ENCODE measurements at regions not wholly inside any gene's neighbourhood (a gene's known extent, or its start where the extent isn't known, plus 50 kb on each side); places are given as distances from the start of the nearest gene placed in this dataset.
"Not testable (repeated sequence)": the region's sequence is repeated elsewhere in the genome, so short reads cannot be mapped to it uniquely, and the experiment has no call there.

GRCh38 chr1:30183895-30184294 is 539.5 kb downstream of the MATN1 start:
- DNase-seq = no peak

GRCh38 chr1:30183006-30183405 is 540.4 kb downstream of the MATN1 start:
- DNase-seq = no peak

GRCh38 chr1:30179942-30180543 is 543.3 kb downstream of the MATN1 start:
- no peak for DNase-seq

GRCh38 chr1:30176477-30176876 is 546.9 kb downstream of the MATN1 start:
- DNase-seq = no peak

GRCh38 chr1:30174499-30174898 is 548.9 kb downstream of the MATN1 start:
- DNase-seq = no peak

GRCh38 chr1:30173560-30173959 is 549.8 kb downstream of the MATN1 start:
- DNase-seq = no peak

GRCh38 chr1:30172757-30173156 is 550.6 kb downstream of the MATN1 start:
- DNase-seq = no peak

- DNase-seq = no peak
Measured at GRCh38 chr1:30172299-30172694, 551.1 kb downstream of the MATN1 start.

GRCh38 chr1:30171537-30172298 is 551.7 kb downstream of the MATN1 start:
- DNase-seq = no peak

GRCh38 chr1:30169269-30169668 is 554.1 kb downstream of the MATN1 start:
- no peak for DNase-seq

- no peak for DNase-seq
Measured at GRCh38 chr1:30166174-30166573, 557.2 kb downstream of the MATN1 start.

- no peak for DNase-seq
Measured at GRCh38 chr1:30165116-30165515, 558.3 kb downstream of the MATN1 start.

GRCh38 chr1:30164693-30165092 is 558.7 kb downstream of the MATN1 start:
- DNase-seq = no peak

GRCh38 chr1:30162565-30162964 is 560.8 kb downstream of the MATN1 start:
- DNase-seq = no peak

- no peak for DNase-seq
Measured at GRCh38 chr1:30161953-30162352, 561.4 kb downstream of the MATN1 start.

- no peak for DNase-seq
Measured at GRCh38 chr1:30160999-30161689, 562.2 kb downstream of the MATN1 start.

GRCh38 chr1:30159015-30159414 is 564.4 kb downstream of the MATN1 start:
- DNase-seq = no peak

- not testable (repeated sequence) for DNase-seq
Measured at GRCh38 chr1:30155698-30156097, 567.7 kb downstream of the MATN1 start.

GRCh38 chr1:30155253-30155652 is 568.1 kb downstream of the MATN1 start:
- DNase-seq = not testable (repeated sequence)

- DNase-seq = no peak
Measured at GRCh38 chr1:30153743-30154449, 569.5 kb downstream of the MATN1 start.

GRCh38 chr1:30151826-30152225 is 571.6 kb downstream of the MATN1 start:
- DNase-seq = no peak

GRCh38 chr1:30151119-30151518 is 572.3 kb downstream of the MATN1 start:
- DNase-seq = no peak

GRCh38 chr1:30149226-30149625 is 574.2 kb downstream of the MATN1 start:
- no peak for DNase-seq

Measured in skin of body (tissue), 1 donor.